GM21737 (cell line): ENCODE measurements at regions not wholly inside any gene's neighbourhood (a gene's known extent, or its start where the extent isn't known, plus 50 kb on each side); places are given as distances from the start of the nearest gene placed in this dataset.

Source experiments
- ATAC-seq: cut with Tn5 transposase; IDR thresholded peaks from one replicate; pipeline ENCODE4 v1.9.1; 2021; ENCODE audit warnings: mild to moderate bottlenecking, moderate library complexity; ENCODE audit not compliant: unreplicated experiment

DNA sequence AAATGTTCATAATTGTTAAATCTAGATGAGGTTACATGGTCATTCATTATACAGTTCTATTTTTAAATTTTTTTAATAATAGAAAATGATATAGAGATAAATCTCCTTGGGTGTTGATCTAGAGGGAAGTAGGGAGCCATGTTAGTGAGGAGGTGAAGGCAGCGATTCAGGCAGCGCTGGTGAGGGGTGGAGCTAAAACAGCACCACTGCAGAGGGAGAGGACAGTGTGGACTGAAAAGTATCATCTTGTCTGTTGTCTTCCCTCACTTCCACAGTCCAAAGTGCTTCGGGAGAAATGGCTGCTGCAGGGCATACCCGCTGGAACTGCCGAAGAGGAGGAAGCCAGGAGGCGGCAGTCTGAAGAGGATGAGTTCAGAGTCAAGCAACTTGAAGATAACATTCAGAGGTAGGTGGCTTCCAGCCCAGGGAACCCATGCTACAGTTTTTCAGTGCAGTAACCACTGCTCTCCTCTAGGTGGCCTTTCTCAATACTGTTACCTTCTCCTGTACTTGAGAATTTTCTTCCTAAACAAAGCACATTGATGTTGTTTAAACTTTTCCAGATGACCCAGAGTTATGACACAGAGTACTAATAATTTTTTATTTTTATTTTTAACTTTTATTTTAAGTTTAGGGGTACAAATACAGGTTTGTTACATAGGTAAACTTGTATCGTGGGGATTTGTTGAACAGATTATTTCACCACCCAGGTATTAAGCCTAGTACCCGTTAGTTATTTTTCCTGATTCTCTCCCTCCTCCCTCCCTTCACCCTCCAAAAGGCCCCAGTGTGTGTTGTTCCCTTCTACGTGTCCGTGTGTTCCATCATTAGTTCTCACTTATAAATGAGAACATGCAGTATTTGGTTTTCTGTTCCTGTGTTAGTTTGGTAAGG lies 100.5 kb downstream of the PALM2AKAP2 start:
- no peak for ATAC-seq

DNA sequence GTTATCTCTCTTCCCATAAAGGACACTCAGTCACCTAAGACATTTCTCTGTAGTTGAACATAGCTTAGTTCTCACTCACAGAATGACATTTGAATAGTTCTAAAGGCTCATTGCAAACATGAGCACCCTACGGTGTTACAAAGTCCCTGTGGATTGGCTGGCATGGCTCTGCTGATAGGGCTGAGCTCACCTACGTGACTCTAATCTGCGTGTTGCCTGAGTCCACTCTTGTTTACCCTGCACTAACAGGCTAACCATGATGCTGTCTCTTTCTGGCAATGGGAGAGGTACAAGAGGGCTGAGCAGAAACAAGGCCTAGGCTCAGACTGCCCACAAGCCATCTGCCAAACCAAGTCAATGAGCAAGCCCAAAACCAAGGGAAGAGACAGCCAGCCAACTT lies 103.6 kb downstream of the PALM2AKAP2 start:
- ATAC-seq: no peak

GRCh38 chr9:109886041-109886440 lies 106.0 kb downstream of the PALM2AKAP2 start:
- ATAC-seq: no peak

- peak; percentile 57 for ATAC-seq
These were observed 106.6 kb downstream of the PALM2AKAP2 start for GRCh38 chr9:109886617-109887016.

DNA sequence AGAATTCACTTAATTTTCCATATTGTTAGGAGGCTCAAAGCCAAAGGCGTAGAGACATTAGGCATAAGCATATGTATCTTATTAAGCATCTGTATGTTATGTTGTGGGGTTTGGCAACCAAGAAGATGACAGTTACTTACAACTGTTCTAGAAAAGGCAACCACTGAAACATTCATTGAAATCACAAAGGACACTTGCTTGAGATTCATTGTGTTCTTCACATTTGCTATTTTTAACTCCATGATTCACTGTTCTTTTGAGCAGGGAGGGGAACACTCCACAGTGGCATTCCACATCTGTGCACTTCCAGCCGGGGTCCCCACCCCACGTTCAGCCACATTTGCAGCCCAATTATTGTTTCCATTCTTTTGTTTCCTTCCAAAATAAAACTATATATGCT lies 107.1 kb downstream of the PALM2AKAP2 start:
- ATAC-seq: no peak

- ATAC-seq: no peak
These were observed 108.7 kb downstream of the PALM2AKAP2 start for GRCh38 chr9:109888695-109889094.

DNA sequence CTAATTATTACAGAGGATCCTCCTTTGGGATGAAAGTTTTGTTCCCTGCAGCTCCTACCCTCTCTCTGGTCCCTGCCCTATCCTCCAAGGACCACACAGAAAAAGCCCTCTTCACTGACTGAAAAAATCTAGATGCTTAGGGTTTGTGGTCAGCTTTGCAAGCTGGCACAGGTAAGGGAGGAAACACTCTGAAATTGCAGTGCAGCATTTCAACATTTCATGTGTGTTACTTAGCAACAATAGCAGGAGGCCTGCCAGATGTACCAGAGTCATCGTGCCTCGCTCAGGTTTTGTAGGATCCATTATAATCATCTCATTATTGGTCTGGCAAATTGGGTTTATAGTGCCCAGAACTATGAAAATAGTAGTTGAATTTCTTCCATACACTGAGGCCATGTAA lies 109.5 kb downstream of the PALM2AKAP2 start:
- ATAC-seq: no peak

DNA sequence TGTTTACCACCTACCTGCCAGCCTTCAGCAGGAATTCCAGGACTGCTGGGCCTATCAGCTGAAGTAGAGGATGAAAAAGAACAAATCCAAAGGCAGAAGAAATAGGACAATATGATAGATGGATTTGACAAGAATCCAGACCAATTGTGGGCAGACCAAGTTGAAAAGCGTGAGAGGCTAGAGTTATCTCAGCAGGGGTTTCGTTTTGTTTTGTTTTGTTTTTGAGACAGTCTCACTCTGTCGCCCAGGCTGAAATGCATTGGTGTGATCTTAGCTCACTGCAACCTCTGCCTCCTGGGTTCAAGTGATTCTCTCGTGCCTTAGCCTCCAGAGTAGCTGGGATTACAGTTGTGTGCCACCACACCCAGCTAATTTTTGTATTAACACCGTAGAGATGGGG lies 113.2 kb downstream of the PALM2AKAP2 start:
- no peak for ATAC-seq

DNA sequence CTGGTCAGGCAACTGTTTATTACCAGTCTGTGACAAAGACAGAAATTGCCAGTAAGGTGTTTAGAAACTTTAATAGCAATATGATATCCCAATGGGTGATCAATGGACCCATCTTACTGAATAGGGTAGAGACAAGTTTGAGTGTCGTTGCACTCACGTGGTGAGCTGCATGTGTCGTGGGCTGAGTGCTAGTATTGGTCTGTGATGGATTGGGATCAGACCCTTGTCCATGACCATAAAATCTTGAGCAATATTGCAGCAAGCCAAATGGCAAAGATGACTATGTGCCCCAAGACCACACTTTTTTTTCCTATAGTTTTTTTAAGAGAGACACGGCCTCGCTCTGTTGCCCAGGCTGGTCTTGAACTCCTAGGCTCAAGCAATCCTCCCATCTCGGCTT lies 114.5 kb downstream of the PALM2AKAP2 start:
- ATAC-seq: no peak

DNA sequence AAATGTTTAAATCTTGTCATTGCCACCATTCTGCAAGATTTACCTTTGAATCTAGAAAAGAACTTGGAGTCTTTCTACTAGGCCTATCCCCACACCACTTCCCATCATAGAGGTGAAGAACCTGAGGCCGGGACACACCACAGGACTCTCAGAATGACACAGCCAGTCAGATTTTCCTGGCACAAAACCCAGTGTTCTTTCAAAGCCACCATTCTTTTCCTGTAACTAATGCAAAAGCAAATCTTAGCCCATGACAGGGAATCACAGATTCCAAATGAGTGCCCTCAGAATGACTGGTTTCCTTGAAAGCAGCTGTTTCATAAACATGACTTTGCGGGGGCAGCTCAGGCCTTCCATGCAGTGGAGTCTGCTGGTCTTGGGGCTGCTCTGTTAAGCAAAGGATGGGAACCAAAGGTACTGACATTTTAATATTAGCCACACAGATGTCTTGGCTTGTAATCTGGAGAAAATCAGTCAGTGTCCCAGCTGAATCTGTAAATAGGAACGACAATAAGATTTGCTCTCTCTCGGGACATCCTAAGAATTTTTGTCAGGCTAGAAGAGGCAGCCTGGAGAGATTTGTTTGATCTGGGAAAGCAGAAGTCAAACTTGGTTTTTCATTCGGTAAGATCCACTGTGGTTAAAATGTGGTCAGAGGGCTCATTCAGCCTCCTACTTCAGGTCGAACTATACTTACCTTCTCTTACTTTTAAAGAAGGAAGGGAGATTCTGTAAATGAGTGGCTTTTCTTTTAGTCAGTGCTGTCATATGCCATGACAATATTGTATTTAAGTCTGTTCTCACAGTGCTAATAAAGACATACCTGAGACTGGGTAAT lies 115.1 kb downstream of the PALM2AKAP2 start:
- peak; percentile 61 for ATAC-seq

- no peak for ATAC-seq
These were observed 121.2 kb downstream of the PALM2AKAP2 start for GRCh38 chr9:109901201-109901600.

DNA sequence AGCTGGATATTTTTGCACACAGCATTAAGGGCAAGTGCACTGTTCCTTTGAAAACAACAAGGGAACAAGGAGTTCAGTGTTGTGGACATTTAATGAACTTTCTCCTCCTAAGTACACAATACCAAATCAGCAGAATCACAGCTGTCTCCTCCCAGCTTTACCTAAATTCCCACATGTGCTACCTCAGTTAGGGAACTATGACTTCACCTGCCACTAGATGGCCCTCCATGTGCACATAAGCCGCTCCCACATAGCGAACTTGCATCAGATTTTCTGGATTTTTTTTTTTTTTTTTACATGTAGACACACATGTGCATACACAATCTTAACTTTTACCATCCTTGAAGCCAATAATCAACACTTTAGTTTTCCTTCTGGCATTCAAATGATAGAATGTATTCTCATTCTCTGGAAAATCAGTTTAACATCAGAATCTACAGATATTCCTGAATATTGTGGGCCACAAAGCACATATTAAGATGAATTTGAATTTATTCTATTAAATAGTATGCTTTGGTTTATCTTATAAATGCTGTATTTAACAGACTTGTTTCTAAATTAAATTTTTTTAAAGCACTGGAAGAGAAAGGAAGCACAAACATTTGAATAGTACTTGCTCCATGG lies 123.6 kb downstream of the PALM2AKAP2 start:
- ATAC-seq: no peak

GRCh38 chr9:109904666-109905065 lies 124.7 kb downstream of the PALM2AKAP2 start:
- ATAC-seq: no peak

- no peak for ATAC-seq
These were observed 125.5 kb downstream of the PALM2AKAP2 start for GRCh38 chr9:109905472-109905871.

- peak; percentile 26 for ATAC-seq
These were observed 126.9 kb downstream of the PALM2AKAP2 start for GRCh38 chr9:109906766-109907382.

- peak; percentile 71 for ATAC-seq
These were observed 127.4 kb downstream of the PALM2AKAP2 start for GRCh38 chr9:109907400-109907799.

DNA sequence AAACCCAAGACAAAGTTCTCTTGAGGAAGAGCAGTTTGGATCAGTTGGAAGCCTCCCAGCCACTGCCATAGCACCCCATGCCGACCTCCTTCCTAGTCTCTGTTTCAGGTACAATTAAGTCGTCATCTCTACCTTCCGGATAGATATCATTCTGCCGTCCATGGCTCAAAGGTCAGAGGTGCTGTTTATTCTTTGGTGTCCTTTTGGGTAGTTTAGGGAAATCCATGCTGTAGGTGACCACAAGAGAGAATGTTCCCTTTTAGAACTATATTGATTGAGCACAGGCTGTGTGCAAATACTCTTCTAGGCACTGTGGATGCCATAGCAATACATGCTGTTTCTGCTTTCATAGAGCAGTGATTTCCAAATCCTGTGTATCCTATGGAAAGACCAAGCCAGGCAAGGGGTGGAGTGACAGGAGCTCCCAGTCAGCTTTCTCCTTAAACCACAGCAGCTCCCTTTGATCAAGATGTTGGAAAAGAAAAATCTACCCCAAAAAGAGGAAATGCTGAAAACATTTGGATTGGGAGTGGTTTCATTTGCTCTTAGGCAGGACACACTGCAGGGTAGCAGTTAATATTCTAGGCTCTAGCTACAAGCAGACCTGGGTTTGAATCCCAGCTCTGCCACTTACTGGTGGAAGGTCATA lies 127.9 kb downstream of the PALM2AKAP2 start:
- no peak for ATAC-seq

DNA sequence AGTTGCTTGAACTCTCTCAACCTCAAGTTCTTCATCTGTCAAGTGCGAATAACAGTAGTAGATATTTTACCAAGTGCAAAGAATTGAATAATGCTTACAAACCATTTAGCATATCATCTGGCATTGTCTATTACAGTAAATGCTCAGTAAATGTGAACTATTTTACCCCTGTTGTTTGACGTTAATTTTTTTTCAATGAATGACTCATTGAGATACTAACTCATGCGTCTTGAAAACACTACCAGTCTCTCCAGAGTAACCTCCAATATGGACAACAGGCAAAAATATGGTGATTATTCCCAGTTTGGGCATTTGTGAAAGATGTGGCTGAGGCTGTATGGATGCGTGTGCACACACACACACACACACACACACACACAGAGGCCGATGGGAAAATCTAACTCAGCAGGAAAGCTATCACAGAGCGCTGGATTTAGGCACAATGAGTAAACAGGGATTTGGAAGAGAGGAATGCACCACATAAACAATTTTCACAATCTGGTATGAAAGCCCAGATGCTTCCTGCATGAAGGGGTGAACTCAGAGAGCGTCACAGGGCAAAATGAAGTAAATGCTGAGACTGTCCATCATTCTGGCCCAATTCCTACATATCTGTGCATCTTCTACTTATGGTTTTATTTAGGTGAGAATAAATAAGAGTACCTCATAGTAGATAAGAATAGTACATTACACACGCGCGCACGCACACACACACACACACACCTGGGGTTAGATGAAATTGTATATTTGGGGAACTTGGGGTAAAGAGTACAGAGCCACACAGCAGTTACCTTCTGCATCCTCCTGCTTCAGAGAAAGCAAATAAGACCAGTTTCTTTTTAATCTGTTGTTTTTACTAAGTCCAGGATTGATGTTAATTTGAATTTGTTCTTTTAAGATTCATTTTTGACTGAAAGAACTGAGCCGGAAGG lies 128.7 kb downstream of the PALM2AKAP2 start:
- ATAC-seq: no peak
